A673 (cell line): ENCODE measurements at regions not wholly inside any gene's neighbourhood (a gene's known extent, or its start where the extent isn't known, plus 50 kb on each side); places are given as distances from the start of the nearest gene placed in this dataset.

Source experiments
- BruUV-seq: library from RNA; stranded (reverse); fragments of 400-500 nt; replicated peaks from 2 replicates; lab custom pipeline; 2021; lab: Mats Ljungman, UMichigan
- CTCF ChIA-PET: fragments of 300-600 bp; sonication (Branson Sonifier 250); formaldehyde crosslinking; loops from one replicate; lab custom pipeline; 2022; ENCODE audit warnings: antibody characterized with exemption; lab: Charles Lee
- POLR2A ChIA-PET: fragments of 300-600 bp; sonication (Branson Sonifier 250); formaldehyde crosslinking; loops from one replicate; lab custom pipeline; 2022; ENCODE audit warnings: antibody characterized with exemption; ENCODE audit not compliant: low non-redundant PET; lab: Charles Lee
- DNase-seq: peaks from one replicate; pipeline ENCODE4 v3.0.0-alpha.2; 2015; ENCODE audit warnings: low spot score
- H3K27ac ChIP-seq: fragments of 200-600 bp; sonication (generic); 2 replicates; pipeline ENCODE4 v1.5.1; 2016; ENCODE audit warnings: mixed run types, low read depth, mild to moderate bottlenecking, mixed read lengths, antibody characterized with exemption, low read length; ENCODE audit not compliant: poor library complexity, severe bottlenecking
- H3K27me3 ChIP-seq: fragments of 200-600 bp; sonication (generic); replicated peaks from 2 replicates; pipeline ENCODE4 v1.6.1; 2017; ENCODE audit warnings: mixed run types, low read depth, mild to moderate bottlenecking, mixed read lengths, antibody characterized with exemption, low read length; ENCODE audit not compliant: insufficient read depth, poor library complexity
- H3K36me3 ChIP-seq: fragments of 200-600 bp; sonication (generic); 2 replicates; pipeline ENCODE4 v1.6.1; 2016; ENCODE audit warnings: mixed run types, mild to moderate bottlenecking, mixed read lengths, antibody characterized with exemption, low read length; ENCODE audit not compliant: insufficient read depth, poor library complexity, severe bottlenecking
- H3K4me1 ChIP-seq: fragments of 200-600 bp; sonication (generic); 2 replicates; pipeline ENCODE4 v1.6.1; 2017; ENCODE audit warnings: mixed run types, mild to moderate bottlenecking, mixed read lengths, antibody characterized with exemption, low read length; ENCODE audit not compliant: insufficient read depth, poor library complexity, severe bottlenecking
- H3K4me3 ChIP-seq: fragments of 200-600 bp; sonication (generic); 2 replicates; pipeline ENCODE4 v1.5.1; 2016; ENCODE audit warnings: low read depth, mixed run types, mild to moderate bottlenecking, mixed read lengths, low read length; ENCODE audit not compliant: poor library complexity, severe bottlenecking
- H3K9me3 ChIP-seq: fragments of 200-600 bp; sonication (generic); 2 replicates; pipeline ENCODE4 v1.6.1; 2016; ENCODE audit warnings: mixed run types, low read depth, mild to moderate bottlenecking, mixed read lengths, antibody characterized with exemption, low read length; ENCODE audit not compliant: poor library complexity, severe bottlenecking
- EZH2 ChIP-seq: fragments of 200-600 bp; sonication (generic); IDR thresholded peaks from 2 replicates; pipeline ENCODE4 v1.6.1; 2017; ENCODE audit warnings: borderline replicate concordance, low read depth, mild to moderate bottlenecking, mixed read lengths, antibody characterized with exemption, low read length; ENCODE audit not compliant: poor library complexity, severe bottlenecking
- intact Hi-C: fragments of 100-400 bp; cut with micrococcal nuclease; formaldehyde crosslinking; loops from one replicate; pipeline ENCODE4 v1.10.0; 2022; ENCODE audit not compliant: unreplicated experiment
- TF ChIP-seq, protein P1 (sequence below): fragments of 300-800, 200-600 bp; sonication (generic); conservative IDR thresholded peaks from 2 replicates; pipeline ENCODE4 v1.5.1; 2017; ENCODE audit warnings: low read depth, mild to moderate bottlenecking, antibody characterized with exemption, low read length, moderate library complexity, mixed read lengths

DNA sequence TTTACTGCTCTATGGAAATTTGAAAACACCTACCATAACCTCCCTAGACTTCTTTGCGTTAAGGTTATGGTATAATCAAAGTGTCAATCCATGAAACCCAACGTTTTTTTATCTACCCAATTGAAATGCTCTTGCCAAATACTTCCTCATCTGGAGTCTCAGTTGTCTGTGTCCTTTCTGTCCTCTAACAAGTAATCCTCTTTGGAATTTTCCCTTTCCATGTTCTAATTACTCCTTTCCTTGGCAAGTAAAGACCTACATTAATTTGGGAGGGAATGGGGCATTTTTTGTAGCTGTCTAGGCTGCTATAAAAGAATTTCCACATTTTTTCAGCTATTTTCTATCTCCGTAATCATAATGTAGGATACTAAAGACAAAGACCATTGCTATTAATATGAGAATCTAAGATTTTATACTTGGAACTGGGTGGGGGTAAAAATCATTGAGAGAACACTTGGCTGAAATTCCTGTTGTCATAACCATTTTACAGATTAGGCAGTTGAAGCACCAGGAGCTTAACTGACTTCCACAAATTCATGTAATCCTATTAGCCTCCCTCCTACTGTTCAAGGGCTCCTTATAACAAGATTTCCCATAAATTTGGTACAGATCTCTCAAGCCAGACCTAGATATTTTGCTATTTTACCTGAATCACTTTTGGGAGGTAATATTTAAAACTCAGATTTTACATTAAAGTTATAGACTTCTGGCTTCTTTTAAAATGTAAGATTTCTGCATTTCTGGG is 1307.6 kb downstream of the XPNPEP1 start:
- TF ChIP-seq, protein P1, sequence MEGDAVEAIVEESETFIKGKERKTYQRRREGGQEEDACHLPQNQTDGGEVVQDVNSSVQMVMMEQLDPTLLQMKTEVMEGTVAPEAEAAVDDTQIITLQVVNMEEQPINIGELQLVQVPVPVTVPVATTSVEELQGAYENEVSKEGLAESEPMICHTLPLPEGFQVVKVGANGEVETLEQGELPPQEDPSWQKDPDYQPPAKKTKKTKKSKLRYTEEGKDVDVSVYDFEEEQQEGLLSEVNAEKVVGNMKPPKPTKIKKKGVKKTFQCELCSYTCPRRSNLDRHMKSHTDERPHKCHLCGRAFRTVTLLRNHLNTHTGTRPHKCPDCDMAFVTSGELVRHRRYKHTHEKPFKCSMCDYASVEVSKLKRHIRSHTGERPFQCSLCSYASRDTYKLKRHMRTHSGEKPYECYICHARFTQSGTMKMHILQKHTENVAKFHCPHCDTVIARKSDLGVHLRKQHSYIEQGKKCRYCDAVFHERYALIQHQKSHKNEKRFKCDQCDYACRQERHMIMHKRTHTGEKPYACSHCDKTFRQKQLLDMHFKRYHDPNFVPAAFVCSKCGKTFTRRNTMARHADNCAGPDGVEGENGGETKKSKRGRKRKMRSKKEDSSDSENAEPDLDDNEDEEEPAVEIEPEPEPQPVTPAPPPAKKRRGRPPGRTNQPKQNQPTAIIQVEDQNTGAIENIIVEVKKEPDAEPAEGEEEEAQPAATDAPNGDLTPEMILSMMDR, result no peak
- no peak for TF ChIP-seq EZH2
- Histone ChIP-seq H3K36me3 (no peaks in the 10 kb centered on the region), H3K4me1 (peaks cover 30% of the 10 kb centered on the region), H3K4me3 (no peak overlapping the region), H3K27me3 (peaks cover 60% of the 10 kb centered on the region), H3K9me3 (no peaks in the 10 kb centered on the region), H3K27ac (no peak overlapping the region)
- intact Hi-C loops, result no loop called here
- ChIA-PET POLR2A (no interaction called here), CTCF (no interaction called here)
- BruUV-seq, result no TSS peak
- DNase-seq, result peak; percentile 85

DNA sequence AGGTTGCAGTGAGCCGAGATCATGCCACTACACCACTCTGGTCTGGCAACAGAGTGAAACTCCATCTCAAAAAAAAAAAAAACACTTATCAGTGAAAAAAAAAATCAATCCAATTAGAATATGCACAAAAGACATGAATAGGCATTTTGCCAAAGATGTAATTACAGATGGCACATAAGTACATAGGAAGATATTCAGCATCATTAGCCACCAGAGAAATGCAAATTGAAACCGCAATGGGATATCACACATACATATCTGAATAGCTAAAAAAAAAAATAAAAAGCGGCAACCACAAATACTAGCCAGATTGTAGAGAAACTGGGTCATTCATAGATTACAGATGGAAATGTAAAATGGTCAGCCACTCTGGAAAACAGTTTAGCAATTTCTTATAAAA is 1310.8 kb downstream of the XPNPEP1 start:
- BruUV-seq, result no TSS peak
- intact Hi-C loops, result no loop called here
- CTCF ChIA-PET, result interaction anchor here (0.7 kb wide), 1 partner anchor 278 kb away, joined by 4 read pairs; no protein-coding TSS in a partner anchor

DNA sequence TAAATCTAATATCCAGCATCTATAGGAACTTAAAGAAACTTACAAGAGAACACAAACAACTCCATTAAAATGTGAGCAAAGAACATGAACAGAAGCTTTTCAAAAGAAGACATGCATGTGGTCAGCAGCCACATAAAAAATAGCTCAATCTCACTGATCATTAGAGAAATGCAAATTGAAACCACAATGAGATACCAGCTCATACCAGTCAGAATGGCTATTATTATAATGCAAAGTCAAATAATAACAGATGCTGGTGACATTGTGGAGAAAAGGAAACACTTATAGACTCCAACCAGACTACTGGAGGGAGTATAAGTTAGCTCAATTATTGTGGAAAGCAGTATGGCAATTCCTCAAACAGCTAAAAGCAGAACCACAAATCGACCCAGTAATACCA is 1314.5 kb downstream of the XPNPEP1 start:
- ChIA-PET CTCF (no interaction called here), POLR2A (no interaction called here)
- intact Hi-C loops, result no loop called here

More for the DNA sequence above, 1310.8 kb downstream of the XPNPEP1 start:
- Histone ChIP-seq H3K27ac (no peak overlapping the region), H3K36me3 (no peaks in the 10 kb centered on the region), H3K9me3 (no peaks in the 10 kb centered on the region), H3K4me3 (no peak overlapping the region), H3K27me3 (peaks cover 43% of the 10 kb centered on the region), H3K4me1 (peaks cover 29% of the 10 kb centered on the region)
- TF ChIP-seq, protein P1, result no peak
- TF ChIP-seq EZH2, result no peak
- POLR2A ChIA-PET, result no interaction called here
- peak; percentile 55 for DNase-seq

More for the DNA sequence above, 1314.5 kb downstream of the XPNPEP1 start:
- Histone ChIP-seq H3K9me3 (no peaks in the 10 kb centered on the region), H3K27me3 (peaks cover 19% of the 10 kb centered on the region), H3K4me3 (no peak overlapping the region), H3K27ac (no peak overlapping the region), H3K36me3 (no peaks in the 10 kb centered on the region), H3K4me1 (peaks cover 4% of the 10 kb centered on the region)
- DNase-seq, result no peak
- TF ChIP-seq, protein P1, result no peak
- no peak for TF ChIP-seq EZH2
- no TSS peak for BruUV-seq
